IPS DF 19.7 (cell line): ENCODE measurements at regions not wholly inside any gene's neighbourhood (a gene's known extent, or its start where the extent isn't known, plus 50 kb on each side); places are given as distances from the start of the nearest gene placed in this dataset.
"Not testable (repeated sequence)": the region's sequence is repeated elsewhere in the genome, so short reads cannot be mapped to it uniquely, and the experiment has no call there.

ENCODE experiments used
- DNase-seq: peaks from one replicate; pipeline ENCODE4 v3.0.0-alpha.2; 2013; ENCODE audit warnings: low read depth, low spot score

GRCh38 chr5:174549254-174549653 is 175.1 kb upstream of the MSX2 start:
- DNase-seq, result no peak

DNA sequence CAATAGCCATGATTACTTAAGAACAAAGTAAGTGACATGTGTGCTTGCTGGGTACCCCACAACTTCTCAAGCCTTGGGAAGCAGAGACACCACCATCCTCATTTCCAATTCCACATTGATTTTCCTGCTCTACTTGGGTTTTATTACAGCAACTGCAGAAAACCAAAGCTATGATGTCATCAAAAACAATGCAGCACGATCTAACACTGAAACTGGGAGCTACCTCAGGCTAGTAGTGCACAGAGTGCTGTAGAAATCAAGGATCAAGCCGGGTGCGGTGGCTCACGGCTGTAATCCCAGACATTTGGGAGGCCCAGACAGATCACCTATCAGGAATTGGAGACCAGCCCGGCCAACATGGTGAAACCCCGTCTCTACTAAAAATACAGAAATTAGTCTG is 174.4 kb upstream of the MSX2 start:
- no peak for DNase-seq

DNA sequence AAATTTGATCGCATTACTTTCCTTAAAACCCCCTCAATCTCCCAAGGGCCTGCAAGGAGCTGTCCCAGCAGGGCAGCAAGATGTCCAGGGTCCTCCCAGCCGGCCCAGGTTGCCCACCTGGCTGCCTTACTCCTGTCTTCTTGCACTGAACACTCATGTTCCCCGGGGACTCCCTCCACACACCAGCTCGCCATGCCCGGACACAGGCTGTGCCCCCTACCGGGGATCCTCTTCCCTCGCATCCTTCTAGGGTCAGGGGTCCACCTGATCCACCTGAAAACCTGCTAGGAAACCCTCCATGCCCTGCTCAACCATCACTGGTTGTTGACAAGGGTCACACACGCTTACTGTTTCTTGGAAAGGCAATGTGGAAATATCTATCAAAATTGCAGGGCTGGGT is 172.0 kb upstream of the MSX2 start:
- DNase-seq, result no peak

GRCh38 chr5:174553556-174553955 is 170.8 kb upstream of the MSX2 start:
- DNase-seq, result no peak

- no peak for DNase-seq
Measured at GRCh38 chr5:174555726-174556125, 168.7 kb upstream of the MSX2 start.

- DNase-seq, result no peak
Measured at GRCh38 chr5:174556756-174557155, 167.6 kb upstream of the MSX2 start.

DNA sequence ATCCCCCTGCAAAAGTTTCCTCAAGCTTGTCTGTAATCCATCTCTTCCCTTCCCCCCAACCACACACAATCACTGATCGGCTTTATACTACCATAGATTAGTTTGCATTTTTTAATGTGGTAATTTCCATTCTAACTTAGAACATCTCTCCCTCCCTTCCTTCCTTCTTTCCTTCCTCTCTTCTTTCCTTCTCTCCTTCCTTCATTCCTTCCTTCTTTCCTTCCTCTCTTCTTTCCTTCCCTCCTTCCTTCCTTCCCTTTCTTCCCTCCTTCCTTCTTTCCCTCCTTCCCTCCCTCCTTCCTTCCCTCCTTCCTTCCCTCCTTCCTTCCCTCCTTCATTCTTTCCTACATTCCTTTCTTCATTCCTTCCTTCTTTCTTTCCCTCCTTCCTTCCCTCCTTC is 166.2 kb upstream of the MSX2 start:
- DNase-seq, result no peak

DNA sequence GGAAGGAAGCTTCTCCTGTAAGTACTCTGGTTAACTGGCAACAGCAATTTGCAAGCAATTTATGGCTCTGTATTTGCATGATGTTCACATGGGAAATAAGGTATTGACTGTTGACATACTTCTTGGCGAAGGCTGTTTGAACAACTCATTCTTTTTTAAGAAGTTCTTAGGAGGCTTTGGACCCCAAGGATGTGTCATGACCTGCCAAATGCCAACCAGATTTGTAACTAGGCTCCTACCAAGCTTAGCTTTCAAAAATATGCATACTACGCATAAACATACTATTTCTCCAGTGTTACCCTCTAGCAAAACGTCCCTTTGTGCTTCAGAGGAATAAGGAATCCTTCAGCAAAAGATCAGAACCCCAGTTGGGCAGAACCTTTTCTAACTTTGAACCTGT is 165.2 kb upstream of the MSX2 start:
- no peak for DNase-seq

GRCh38 chr5:174559566-174560090 is 164.8 kb upstream of the MSX2 start:
- no peak for DNase-seq

DNA sequence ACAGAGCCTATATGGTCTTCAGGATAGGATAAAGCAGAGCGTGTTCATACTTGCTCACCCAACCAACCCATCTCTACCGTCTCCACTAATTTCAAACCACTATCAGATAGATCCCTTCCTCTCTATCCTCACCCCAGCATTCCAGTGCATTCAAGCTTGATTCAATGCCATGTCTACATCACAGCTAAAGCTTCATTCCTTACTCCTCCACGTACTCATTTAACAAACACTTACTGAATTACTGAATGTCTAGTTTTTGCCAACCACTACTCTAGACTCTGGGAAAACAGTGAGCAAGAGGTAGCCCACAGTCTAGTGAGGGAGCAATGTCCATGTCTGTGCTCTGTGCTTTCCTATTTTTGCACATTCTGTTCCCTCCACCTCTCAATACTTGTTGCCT is 163.5 kb upstream of the MSX2 start:
- DNase-seq, result no peak

DNA sequence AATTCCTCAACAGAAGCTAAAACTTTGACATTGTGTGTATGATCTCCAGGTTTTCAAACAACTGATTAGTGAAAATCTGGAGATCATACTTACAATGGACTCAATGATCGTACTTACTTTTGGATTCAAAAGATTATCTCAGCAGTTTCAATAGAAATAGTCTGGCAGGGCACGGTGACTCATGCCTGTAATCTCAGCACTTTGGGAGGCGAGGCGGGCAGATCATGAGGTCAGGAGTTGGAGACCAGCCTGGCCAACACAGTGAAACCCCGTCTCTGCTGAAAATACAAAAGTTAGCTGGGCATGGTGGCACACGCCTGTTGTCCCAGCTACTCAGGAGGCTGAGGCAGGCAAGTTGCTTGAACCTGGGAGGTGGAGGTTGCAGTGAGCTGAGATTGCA is 161.3 kb upstream of the MSX2 start:
- DNase-seq, result not testable (repeated sequence)

GRCh38 chr5:174563899-174564298 is 160.5 kb upstream of the MSX2 start:
- no peak for DNase-seq

DNA sequence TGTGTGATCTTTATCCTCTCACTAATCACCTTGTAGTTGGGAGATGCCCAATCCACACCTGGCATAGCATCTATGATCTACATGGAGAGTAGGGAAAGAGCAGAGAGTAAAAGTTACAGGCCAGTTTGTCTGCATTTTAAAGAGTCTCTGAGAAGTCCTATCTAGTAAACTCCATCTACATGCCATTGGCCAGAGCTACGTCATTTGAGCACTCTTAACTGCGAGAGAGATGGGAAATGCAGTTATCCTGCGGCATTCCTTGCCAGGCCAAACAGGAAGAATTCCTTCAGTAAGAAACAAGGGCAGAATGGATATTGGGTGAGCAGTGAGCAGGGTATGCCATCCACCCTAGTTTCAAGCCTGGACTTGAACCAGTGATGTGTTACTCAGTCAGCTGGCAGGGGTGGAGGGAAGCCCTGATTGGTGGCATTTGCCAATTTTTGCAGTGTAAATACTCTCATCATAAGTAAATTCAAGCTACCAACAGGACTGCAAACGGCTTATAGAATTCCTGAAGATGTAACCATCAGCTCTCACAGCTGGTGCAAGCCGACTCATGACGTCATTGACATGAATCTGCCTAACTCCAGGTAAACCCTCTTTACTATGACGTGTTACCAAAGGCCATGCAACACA is 156.8 kb upstream of the MSX2 start:
- DNase-seq, result no peak

DNA sequence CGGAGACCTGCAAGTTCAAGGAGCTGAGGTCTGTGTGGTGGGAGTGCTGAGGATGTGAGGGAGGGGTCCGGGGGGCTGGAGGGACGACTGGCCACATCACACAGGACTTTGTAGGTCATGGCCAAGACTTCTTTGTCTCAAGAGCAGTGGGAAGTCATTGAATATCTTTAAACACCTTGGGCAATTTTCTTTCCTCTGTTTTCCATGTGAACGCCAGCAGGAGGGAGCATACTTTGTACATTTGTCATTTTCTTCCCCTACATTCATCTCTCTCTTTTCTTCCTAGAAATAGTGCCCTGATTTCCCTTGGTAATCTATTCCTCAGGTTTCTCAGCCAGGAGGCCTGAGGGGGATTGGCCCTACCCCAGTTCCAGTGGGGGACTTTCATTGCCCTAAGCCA is 153.7 kb upstream of the MSX2 start:
- no peak for DNase-seq

- no peak for DNase-seq
Measured at GRCh38 chr5:174571662-174572397, 152.6 kb upstream of the MSX2 start.

DNA sequence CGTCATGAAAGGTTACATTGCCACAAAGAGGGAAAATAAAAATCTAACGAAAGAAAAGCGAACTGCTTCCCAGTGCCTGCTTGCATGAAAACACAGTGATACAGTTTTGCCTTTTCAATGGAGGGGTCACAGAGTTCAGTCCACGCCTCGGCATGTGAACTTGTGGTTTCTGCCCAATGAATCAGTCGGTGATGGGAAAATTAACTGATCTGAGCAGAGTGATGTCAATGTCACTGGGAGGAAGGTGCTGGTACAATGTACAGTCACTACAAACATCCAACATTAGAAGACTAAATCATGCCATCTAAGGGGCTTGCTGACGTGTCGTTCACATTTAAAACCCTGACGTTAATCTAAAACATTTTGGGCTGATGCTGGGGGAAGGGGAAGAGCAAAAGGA is 151.8 kb upstream of the MSX2 start:
- DNase-seq, result no peak

DNA sequence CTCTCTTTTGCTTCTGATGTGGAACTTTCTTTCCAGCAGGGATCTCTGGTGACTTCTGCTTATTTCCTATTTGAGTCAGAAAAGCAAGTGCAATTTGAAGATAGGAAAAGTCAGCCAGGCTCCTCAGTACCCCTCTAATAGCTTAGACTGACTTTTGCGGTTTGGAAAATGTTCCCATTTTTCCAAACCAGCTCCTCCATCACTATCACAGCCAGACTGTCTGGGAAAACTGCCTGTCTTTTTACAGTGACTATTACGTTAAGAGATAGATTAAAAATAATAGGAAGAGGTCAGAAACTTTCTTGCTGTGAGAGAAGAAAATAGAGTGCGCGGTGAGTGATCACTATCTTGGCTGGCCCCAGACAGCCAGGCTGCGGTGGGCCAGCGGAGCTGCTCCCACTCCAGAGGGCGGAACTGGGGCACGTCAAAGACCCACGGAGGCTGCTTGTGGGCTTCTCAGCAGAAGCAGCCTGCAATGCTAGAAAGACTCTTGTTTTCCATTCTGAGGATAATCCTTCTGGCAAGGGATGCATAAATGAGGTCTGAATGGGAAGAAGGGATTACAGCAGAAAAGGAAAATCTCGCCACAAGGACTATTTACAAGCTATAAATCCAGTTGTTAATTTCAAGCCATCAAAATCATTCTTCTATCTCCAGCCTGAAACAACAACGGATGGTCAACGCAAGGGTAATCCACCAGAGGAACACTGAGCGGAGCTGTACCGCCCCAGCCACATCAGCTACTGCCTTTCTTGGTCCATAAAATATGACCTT is 151.0 kb upstream of the MSX2 start:
- DNase-seq, result no peak

DNA sequence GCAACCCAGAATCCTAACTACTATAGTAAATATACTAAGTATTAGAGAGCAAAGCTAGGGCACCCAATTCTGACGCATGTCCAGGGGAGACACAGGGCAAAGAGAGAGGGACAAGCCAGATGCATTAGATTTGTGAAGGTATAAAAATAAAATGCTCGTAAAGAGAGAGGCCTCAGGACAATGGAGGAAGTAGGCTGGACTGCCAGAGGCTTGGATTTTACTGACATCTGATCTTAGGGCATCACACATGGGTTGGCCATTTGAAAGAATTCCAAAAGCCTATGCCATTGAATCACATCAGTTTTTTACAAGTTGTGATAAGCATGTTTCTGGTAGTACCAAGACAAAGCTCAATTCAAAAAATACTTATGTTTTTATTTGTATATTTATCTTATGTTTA is 149.3 kb upstream of the MSX2 start:
- no peak for DNase-seq

DNA sequence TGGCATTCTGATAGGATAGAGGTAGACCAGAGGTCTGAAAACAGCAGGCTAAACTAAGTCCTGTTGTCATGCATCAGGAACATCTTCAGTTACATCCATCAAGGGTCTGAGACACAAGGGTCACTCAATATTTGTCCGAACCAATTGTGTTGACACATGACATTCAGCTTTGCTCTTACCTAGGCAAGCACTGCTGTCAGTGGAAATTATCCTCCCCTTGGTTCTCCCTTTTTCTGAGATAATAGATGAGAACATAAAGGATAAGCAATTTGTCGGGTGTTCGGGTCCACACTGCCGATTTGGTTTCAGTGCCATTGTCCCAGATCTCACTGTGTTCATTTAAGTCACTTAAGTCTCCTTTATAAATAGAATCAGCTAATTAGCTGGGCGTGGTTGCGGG is 148.3 kb upstream of the MSX2 start:
- DNase-seq, result no peak

DNA sequence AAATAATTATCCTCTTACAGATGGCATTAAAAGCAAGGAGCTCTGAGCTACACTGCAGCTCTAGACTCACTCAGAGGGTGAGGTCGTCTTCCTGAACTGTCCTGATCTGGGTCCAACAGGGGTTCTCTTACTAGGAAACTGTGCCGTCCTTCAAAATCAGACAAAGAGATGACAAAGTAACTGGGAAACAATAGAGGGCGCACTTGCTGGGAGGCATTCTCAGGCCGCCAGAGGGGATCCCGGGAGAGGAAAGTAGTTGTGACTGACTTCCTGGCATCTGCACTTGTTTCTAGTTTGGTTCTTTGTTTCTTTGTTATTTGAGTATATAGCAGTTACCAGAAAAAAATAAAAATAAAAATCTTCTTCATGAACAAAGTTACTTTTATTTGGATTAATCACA is 142.9 kb upstream of the MSX2 start:
- no peak for DNase-seq

GRCh38 chr5:174581894-174582293 is 142.5 kb upstream of the MSX2 start:
- DNase-seq, result no peak

GRCh38 chr5:174583071-174583470 is 141.3 kb upstream of the MSX2 start:
- no peak for DNase-seq

DNA sequence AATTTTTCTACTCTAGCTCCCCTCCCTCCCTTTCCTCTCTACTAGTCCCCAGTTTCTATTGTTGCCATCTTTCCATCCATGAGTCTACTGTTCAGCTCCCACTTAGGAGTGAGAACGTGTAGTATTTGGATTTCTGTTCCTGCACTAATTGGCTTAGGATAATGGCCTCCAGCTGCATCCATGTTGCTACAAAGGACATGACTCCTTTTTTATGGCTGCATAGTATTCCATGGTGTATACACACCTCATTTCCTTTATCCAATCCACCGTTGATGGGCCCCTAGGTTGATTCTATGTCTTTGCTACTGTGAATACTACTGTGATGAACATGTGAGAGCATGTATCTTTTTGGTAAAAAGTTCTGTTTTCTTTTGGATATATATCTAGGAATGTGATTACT is 138.9 kb upstream of the MSX2 start:
- DNase-seq, result no peak
